Duodenal mucosa (tissue), 2 donors: ENCODE measurements at regions not wholly inside any gene's neighbourhood (a gene's known extent, or its start where the extent isn't known, plus 50 kb on each side); places are given as distances from the start of the nearest gene placed in this dataset.

Experiments
- H3K27ac ChIP-seq: one replicate; pipeline ENCODE4 v1.7.0; 2013; ENCODE audit warnings: low read depth, low read length
- H3K27me3 ChIP-seq, 2 donors: one replicate each; pipeline ENCODE4 v1.7.0; 2013; ENCODE audit warnings: low read length in 2 of 2, control low read depth in 1 of 2; ENCODE audit not compliant: insufficient read depth in 2 of 2, control insufficient read depth in 1 of 2
- H3K36me3 ChIP-seq, 2 donors: one replicate each; pipeline ENCODE4 v1.7.0; 2013; ENCODE audit warnings: low read length in 2 of 2, control low read depth in 1 of 2; ENCODE audit not compliant: insufficient read depth in 2 of 2, control insufficient read depth in 1 of 2
- H3K4me1 ChIP-seq, 2 donors: one replicate each; pipeline ENCODE4 v1.7.0; 2013; ENCODE audit warnings: low read length in 2 of 2, control low read depth in 1 of 2; ENCODE audit not compliant: insufficient read depth in 2 of 2, control insufficient read depth in 1 of 2
- H3K4me3 ChIP-seq, 2 donors: one replicate each; pipeline ENCODE4 v1.7.0; 2013; ENCODE audit warnings: low read length in 2 of 2, low read depth in 1 of 2
- H3K9ac ChIP-seq, 2 donors: one replicate each; pipeline ENCODE4 v1.7.0; 2013; ENCODE audit warnings: low read length in 2 of 2, low read depth in 1 of 2
- H3K9me3 ChIP-seq, 2 donors: one replicate each; pipeline ENCODE4 v1.7.0; 2013; ENCODE audit warnings: low read length in 2 of 2, control low read depth in 1 of 2; ENCODE audit not compliant: control insufficient read depth in 1 of 2

DNA sequence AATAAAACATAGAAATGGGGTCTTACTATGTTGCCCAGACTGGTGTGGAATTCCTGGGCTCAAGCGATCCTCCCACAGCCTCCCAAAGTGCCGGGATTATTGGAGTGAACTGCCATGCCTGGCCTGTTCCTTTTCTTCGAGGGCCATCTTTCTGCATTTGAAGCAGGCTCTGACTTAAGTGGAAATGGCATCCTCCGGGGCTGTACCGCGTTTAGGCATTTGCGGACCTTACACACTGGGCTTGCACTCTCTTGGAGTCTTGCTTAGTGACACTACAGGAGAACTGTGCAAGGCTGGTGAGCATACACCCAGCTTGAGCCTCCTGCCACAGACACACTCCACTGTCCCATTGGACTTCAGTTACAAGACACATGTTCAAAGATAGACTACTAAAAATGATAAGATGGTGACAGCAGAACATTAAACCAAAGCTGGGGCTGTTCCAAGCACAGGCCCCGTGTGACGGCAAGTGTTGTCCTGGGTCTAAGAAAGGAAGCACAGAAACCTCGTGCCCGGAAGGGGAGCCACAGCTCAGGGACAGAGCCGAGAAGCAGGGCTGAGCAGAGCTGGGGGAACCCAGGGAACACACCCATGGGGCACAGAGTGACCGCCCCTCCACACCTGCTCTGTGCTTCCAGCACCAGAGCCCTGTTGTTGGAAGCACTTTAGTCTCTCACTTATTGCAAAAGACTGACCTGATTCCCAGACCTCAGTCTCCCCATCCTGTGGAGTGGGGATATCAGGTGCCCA lies 59.0 kb upstream of the SHANK2 start:
- no peak overlapping the region for H3K4me3 ChIP-seq
- H3K36me3 ChIP-seq, result no peaks in the 10 kb centered on the region
- peaks cover 7 to 17% of the 10 kb centered on the region in 2 donors for H3K4me1 ChIP-seq
- H3K9ac ChIP-seq, result no peak overlapping the region
- H3K27ac ChIP-seq, result no peak overlapping the region
- H3K9me3 ChIP-seq, result peaks cover 0 to 3% of the 10 kb centered on the region in 2 donors
- no peaks in the 10 kb centered on the region for H3K27me3 ChIP-seq

DNA sequence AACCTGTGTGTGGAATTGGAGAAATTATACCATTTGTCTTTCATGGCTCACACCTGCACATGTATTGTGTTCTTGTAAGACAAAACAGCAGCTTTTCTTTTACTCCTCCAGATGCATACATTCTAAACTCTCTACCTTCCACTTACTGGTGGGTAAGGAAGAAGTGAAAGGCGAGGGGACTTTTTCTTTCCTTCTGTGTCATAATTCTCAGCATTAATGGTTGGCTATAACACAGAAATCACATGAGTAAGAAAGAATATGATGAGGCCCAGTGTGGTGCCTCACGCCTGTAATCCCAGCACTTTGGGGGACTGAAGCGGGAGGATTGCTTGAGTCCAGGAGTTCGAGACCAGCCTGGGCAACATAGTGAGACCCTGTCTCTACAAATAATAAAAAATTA lies 57.8 kb upstream of the SHANK2 start:
- Histone ChIP-seq H3K9ac (no peak overlapping the region), H3K9me3 (peaks cover 0 to under 1% of the 10 kb centered on the region in 2 donors), H3K27me3 (no peaks in the 10 kb centered on the region), H3K27ac (no peak overlapping the region), H3K4me3 (no peak overlapping the region), H3K4me1 (peaks cover 7 to 17% of the 10 kb centered on the region in 2 donors), H3K36me3 (no peaks in the 10 kb centered on the region)

DNA sequence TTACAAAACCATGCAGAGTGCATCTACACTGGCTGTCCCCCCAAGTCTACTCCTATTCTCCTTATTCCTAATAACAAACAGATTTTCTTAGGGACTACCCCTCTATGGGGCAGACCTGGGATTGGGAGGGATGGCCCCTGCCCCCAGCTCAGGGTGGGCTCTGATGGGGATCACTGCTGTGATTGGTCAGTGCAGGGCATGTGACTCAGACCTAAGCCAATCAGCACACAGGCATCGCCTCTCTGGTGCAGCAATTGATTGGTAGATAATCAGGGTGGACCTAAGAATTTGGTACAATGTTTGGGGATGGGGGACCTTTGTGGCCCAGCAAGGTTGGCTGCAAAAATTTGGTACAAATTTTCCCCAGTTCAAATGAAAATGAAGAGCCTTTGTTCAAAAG lies 57.2 kb upstream of the SHANK2 start:
- Histone ChIP-seq H3K4me3 (no peak overlapping the region), H3K9me3 (no peaks in the 10 kb centered on the region), H3K4me1 (peaks cover 7 to 17% of the 10 kb centered on the region in 2 donors), H3K27ac (no peak overlapping the region), H3K27me3 (no peaks in the 10 kb centered on the region), H3K36me3 (no peaks in the 10 kb centered on the region), H3K9ac (no peak overlapping the region)

DNA sequence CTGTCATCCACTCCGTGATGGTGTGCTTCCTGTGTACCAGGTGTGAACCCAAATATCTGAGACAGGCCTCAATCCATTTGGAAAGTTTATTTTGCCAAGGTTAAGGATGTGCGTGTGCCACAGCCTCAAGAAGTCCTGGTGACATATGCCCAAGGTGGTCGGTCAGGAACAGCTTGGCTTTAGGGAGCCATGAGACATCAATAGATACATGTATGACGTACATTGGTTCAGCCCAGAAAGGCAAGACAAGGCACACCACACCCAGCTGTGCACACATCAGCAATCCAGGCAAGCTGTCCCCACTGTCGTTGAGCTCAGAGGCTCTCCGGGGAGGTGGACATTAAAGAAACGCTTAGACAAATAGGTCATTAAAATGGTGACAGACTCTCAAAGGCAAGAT lies 56.8 kb upstream of the SHANK2 start:
- Histone ChIP-seq H3K9ac (no peak overlapping the region), H3K9me3 (no peaks in the 10 kb centered on the region), H3K27me3 (no peaks in the 10 kb centered on the region), H3K27ac (no peak overlapping the region), H3K4me1 (peaks cover 7 to 17% of the 10 kb centered on the region in 2 donors), H3K36me3 (no peaks in the 10 kb centered on the region), H3K4me3 (no peak overlapping the region)

DNA sequence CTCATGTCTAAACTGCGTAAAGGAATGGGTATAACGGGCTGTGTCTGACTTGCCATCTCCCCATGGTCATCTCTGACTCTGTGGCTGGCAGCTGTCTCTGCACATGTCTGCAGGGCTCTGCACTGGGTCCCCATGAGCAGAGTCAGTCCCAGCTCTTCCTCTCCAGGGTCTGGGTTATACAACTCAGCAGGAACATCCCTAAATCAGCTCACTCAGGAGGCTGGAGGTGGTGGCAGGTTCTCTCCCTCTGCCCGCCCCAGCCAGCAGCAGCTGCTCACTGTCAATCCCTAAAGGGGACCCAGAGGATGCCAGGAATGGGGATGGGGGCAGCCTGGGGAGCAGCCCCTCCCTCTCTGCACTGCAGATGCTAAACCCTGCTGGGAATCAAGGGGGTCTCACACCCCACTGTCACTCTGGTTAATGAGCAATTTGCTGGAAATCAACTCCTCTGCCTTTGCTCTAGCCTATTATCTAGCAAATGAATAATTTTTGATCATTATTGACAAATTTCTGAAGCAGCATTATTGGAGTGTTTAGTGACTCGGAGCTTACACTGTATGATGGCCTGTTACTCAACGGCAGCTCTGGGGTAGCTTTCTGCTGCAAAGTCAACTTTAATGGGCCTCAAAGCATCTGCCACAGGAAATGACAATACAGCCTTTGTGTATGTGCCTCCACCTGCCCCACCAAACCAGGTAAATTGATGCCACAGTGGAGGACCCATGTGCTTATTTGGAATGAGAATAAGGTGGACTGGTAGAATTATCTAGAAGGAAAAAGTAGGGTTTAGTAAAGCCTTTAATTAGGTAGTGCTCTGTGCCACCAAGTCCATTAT lies 55.7 kb upstream of the SHANK2 start:
- H3K9ac ChIP-seq, result no peak overlapping the region
- peaks cover 7 to 17% of the 10 kb centered on the region in 2 donors for H3K4me1 ChIP-seq
- no peaks in the 10 kb centered on the region for H3K36me3 ChIP-seq
- no peak overlapping the region for H3K27ac ChIP-seq
- H3K9me3 ChIP-seq, result no peaks in the 10 kb centered on the region
- H3K4me3 ChIP-seq, result no peak overlapping the region
- H3K27me3 ChIP-seq, result no peaks in the 10 kb centered on the region

DNA sequence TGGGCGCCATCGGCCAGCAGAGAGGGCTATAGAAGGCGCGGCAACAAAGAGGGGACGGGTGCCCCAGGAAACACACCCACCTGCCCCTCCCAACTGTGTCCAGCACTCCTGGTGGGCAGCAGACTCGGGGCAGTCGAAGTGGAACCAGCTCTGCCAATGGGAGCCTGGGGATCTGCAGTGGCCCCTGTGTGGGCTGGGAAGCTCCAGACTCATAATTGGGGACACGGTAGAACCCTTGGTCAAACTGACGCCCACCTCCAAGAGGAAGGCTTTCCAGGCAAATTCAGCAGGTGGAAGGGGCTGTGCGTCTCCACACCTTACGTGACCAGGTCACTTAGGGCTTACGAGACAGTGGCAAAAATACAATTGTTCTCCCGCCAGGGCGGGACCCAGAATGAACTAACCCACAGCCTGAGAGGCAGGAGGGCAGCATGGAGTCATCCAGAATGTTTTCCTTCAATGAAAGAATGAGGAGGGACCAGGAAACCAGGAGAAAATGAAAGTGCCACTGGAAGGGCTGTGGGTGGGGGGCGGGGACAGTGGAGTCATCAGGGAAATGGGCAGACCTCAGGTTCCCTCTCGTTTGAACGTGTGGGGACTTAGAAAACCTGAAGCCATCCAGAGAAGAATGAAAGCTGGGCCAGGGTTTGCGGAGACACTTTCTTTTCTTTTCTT lies 53.2 kb upstream of the SHANK2 start:
- no peaks in the 10 kb centered on the region for H3K4me1 ChIP-seq
- H3K27ac ChIP-seq, result no peak overlapping the region
- H3K4me3 ChIP-seq, result no peak overlapping the region
- no peaks in the 10 kb centered on the region for H3K36me3 ChIP-seq
- H3K9ac ChIP-seq, result no peak overlapping the region
- H3K9me3 ChIP-seq, result no peaks in the 10 kb centered on the region
- no peaks in the 10 kb centered on the region for H3K27me3 ChIP-seq

DNA sequence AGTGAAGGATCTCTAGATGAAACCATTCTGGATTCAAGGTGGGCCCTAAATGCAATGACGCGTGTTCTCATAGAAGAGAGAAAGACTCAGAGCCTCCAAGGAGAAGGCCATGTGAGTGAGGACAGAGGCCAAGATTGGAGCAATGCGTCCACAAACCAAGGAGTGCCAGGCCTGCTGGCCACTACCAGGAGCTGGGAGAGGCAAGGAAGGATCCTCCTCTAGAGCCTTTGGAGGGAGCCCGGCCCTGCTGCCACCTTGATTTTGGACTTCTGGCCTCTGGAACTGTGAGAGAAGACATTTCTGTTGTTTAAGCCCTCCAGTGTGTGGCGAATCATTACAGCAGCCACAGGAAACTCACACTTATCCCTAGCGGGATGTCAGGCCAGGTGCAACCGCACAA lies 52.7 kb upstream of the SHANK2 start:
- Histone ChIP-seq H3K27me3 (no peaks in the 10 kb centered on the region), H3K36me3 (no peaks in the 10 kb centered on the region), H3K4me3 (no peak overlapping the region), H3K9ac (no peak overlapping the region), H3K9me3 (no peaks in the 10 kb centered on the region), H3K4me1 (no peaks in the 10 kb centered on the region), H3K27ac (no peak overlapping the region)

DNA sequence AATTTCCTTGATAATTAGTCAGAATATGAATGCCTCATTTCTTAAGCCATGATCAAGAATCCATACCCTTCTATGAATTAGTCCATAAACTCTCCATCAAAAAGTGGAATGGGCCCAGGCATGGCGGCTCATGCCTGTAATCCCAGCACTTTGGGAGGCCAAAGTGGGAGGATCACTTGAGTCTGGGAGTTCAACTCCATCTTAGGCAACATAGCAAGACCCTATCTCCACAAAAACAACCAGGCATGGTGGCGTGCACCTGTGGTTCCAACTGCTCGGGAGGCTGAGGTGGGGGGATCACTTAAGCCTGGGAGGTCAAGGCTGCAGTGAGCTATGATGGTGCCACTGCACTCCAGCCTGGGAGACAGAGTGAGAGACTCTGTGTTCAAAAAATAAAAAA lies 52.1 kb upstream of the SHANK2 start:
- Histone ChIP-seq H3K36me3 (no peaks in the 10 kb centered on the region), H3K27me3 (no peaks in the 10 kb centered on the region), H3K9ac (no peak overlapping the region), H3K4me3 (no peak overlapping the region), H3K4me1 (no peaks in the 10 kb centered on the region), H3K27ac (no peak overlapping the region), H3K9me3 (no peaks in the 10 kb centered on the region)

DNA sequence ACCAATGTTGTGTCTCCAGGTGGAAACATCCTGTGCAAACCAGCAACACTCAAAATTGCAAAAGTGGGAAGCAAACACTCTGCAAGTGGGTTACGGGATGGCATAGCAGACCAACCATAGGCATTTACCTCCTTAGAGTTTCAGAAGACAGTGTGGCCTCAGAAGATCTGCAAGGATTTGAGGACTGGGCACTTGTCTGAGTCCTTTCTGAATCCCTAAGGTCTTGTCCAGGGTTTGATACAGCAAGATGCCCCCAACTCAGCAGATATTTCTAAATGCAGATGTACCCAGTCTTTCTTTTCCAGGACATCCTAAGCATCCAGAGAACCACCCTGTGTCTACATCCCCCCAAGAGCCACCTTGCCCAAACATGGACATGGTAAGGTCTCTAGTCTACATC lies 51.7 kb upstream of the SHANK2 start:
- Histone ChIP-seq H3K4me3 (no peak overlapping the region), H3K4me1 (no peaks in the 10 kb centered on the region), H3K36me3 (no peaks in the 10 kb centered on the region), H3K9me3 (no peaks in the 10 kb centered on the region), H3K27ac (no peak overlapping the region), H3K9ac (no peak overlapping the region), H3K27me3 (no peaks in the 10 kb centered on the region)

DNA sequence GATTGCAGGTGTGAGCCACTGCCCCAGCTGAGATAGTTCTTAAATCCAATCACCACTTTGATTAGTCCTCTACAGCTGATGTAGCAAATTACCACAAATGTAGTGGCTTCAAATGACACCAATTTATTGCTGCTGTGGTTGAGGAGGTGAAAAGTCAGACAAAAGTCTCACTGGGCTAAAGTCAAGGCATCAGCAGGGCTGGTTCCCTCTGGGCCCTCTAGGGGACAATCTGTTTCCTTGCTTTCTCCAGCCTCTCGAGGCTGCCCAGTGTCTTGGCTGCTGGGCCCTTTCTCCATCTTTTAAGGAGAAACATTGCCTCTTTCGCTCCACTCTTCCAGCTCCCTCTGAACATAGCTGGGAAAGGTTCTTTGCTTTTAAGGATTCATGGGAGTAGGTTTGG lies 50.5 kb upstream of the SHANK2 start:
- Histone ChIP-seq H3K4me3 (no peak overlapping the region), H3K9me3 (no peaks in the 10 kb centered on the region), H3K36me3 (no peaks in the 10 kb centered on the region), H3K27ac (no peak overlapping the region), H3K9ac (no peak overlapping the region), H3K4me1 (no peaks in the 10 kb centered on the region), H3K27me3 (no peaks in the 10 kb centered on the region)
